Lower leg skin (tissue), 3 donors: ENCODE measurements at regions not wholly inside any gene's neighbourhood (a gene's known extent, or its start where the extent isn't known, plus 50 kb on each side); places are given as distances from the start of the nearest gene placed in this dataset.

ENCODE experiments used
- POLR2A ChIP-seq, 2 donors: fragments of 450-650 bp; IDR thresholded peaks; one replicate each; pipeline ENCODE4 v1.6.1; 2016 to 2017; ENCODE audit warnings: antibody characterized with exemption in 2 of 2, mild to moderate bottlenecking in 1 of 2, moderate library complexity in 1 of 2
- TF ChIP-seq, protein P1 (sequence below), 3 donors: fragments of 450-650 bp; IDR thresholded peaks; one replicate each; pipeline ENCODE4 v1.5.1; 2016; ENCODE audit warnings: antibody characterized with exemption in 3 of 3, mild to moderate bottlenecking in 3 of 3, moderate library complexity in 2 of 3

GRCh38 chr7:41305001-41305400 lies 397.9 kb downstream of the INHBA start:
- TF ChIP-seq, protein P1, sequence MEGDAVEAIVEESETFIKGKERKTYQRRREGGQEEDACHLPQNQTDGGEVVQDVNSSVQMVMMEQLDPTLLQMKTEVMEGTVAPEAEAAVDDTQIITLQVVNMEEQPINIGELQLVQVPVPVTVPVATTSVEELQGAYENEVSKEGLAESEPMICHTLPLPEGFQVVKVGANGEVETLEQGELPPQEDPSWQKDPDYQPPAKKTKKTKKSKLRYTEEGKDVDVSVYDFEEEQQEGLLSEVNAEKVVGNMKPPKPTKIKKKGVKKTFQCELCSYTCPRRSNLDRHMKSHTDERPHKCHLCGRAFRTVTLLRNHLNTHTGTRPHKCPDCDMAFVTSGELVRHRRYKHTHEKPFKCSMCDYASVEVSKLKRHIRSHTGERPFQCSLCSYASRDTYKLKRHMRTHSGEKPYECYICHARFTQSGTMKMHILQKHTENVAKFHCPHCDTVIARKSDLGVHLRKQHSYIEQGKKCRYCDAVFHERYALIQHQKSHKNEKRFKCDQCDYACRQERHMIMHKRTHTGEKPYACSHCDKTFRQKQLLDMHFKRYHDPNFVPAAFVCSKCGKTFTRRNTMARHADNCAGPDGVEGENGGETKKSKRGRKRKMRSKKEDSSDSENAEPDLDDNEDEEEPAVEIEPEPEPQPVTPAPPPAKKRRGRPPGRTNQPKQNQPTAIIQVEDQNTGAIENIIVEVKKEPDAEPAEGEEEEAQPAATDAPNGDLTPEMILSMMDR (IDR thresholded peaks at IDR 0.05) = no peak
- TF ChIP-seq POLR2A (IDR thresholded peaks at IDR 0.05) = no peak
